Activated T-helper 2 cell treated with anti-CD3 and anti-CD28 coated beads, Interferon-gamma antibody, Interleukin-2, Interleukin-4, amounts not matched to agents 10 μg/mL and 5 μg/mL and 100 μg/mL, durations not matched to agents 14 hours and 24 hours and 36 hours (primary cell): ENCODE measurements at regions not wholly inside any gene's neighbourhood (a gene's known extent, or its start where the extent isn't known, plus 50 kb on each side); places are given as distances from the start of the nearest gene placed in this dataset.

Source experiments
- DNase-seq: peaks from one replicate; pipeline ENCODE4 v3.0.0; 2021; ENCODE audit warnings: low spot score
- H3K27ac Mint-ChIP-seq: one replicate; pipeline ENCODE4 v1.8.0; 2021; ENCODE audit warnings: mixed read lengths
- H3K27me3 Mint-ChIP-seq: one replicate; pipeline ENCODE4 v1.8.0; 2021; ENCODE audit warnings: low read depth, mixed read lengths
- H3K36me3 Mint-ChIP-seq: one replicate; pipeline ENCODE4 v1.8.0; 2021; ENCODE audit warnings: low read depth, mixed read lengths
- H3K4me1 Mint-ChIP-seq: one replicate; pipeline ENCODE4 v1.8.0; 2021; ENCODE audit warnings: low read depth, mixed read lengths
- H3K4me3 Mint-ChIP-seq: one replicate; pipeline ENCODE4 v1.8.0; 2021; ENCODE audit warnings: low read depth, mild to moderate bottlenecking, moderate library complexity, mixed read lengths
- H3K9me3 Mint-ChIP-seq: one replicate; pipeline ENCODE4 v1.8.0; 2021; ENCODE audit warnings: mixed read lengths
- intact Hi-C: fragments of 100-400 bp; cut with micrococcal nuclease; formaldehyde crosslinking; loops from one replicate; pipeline ENCODE4 v1.15.1; 2023

DNA sequence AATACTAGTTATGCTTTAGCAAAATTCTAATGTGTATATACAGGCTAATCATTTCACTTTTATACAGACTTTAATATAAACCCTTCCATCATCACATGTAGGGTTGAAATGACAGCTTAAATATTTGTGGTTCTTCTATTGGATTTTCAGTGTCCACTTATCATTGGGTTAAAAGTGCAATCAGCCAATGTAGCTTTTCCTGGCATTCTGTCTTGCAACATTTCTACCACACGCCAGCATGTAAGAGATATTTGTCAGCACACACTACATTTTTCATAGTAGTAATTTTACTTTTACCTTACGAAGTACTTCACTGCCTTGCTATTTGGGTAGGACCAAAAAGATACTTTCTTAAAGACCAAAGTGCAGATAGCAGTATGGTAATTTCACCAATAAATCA, 252.0 kb downstream of the TBX18 start:
- Mint-ChIP-seq H3K27me3 (no peaks in the 10 kb centered on the region), H3K27ac (no peak overlapping the region), H3K4me3 (no peak overlapping the region), H3K4me1 (no peaks in the 10 kb centered on the region), H3K9me3 (no peaks in the 10 kb centered on the region), H3K36me3 (no peaks in the 10 kb centered on the region)
- intact Hi-C loops, result no loop called here
- no peak for DNase-seq

DNA sequence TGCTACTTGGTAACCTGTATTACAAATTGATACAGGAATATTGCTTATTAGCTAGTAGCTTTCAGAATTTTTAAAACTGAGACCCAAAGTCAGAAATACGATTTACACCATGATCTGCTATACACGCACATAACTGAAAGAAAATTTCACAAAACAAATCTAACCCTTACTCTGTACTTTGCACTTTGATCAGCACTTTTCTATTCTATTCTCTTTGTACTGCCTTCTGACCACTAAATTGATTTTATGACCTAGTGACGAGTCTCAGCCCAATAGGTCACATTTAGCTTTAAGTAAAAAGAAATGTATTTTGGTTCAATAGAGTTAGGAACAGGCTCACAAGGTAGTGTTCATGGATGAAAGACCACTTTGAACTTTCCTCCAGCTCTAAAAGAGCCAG, 252.5 kb downstream of the TBX18 start:
- Mint-ChIP-seq H3K9me3 (no peaks in the 10 kb centered on the region), H3K4me3 (no peak overlapping the region), H3K4me1 (no peaks in the 10 kb centered on the region), H3K27me3 (no peaks in the 10 kb centered on the region), H3K27ac (no peak overlapping the region), H3K36me3 (no peaks in the 10 kb centered on the region)
- DNase-seq, result no peak
- intact Hi-C loops, result no loop called here

DNA sequence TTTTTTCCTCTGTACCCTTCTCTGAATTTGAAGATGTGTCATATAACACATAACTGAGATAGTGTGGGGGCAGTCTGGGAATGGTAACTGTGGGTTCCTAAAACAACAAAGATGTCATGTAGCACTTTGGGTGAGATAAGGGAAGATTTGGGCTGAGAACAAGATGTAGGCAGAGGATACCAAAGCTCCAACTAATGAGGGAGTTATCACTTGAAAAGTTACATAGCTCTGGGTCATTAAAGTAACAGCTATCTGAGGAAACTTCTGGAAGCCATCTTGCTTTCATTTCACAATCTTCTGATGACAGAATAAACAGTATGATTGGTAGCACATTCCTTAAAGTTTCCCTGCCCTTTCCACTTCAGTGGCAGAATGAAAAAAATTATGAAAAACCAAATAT, 255.4 kb downstream of the TBX18 start:
- Mint-ChIP-seq H3K9me3 (peaks cover 3% of the 10 kb centered on the region), H3K4me3 (no peak overlapping the region), H3K27me3 (no peaks in the 10 kb centered on the region), H3K4me1 (no peaks in the 10 kb centered on the region), H3K36me3 (no peaks in the 10 kb centered on the region), H3K27ac (no peak overlapping the region)
- intact Hi-C loops, result no loop called here
- DNase-seq, result no peak

DNA sequence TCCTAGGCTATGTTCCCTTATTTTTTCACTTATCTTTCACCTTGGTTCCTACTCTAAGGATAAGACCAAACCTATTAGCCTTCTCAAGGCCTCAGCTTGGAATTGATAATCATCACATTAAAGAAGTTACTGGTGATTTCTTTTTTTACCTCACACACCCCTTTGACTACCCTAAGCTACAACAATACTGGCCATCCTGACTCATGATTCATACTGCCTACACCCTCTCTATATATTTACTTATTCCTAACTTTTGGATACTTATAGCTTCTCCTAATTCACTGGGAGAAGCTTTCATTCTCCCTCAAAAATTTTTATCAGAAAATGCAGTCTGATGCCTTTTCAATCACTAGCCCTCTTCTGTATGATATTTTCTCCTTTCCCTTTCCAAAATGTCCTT, 256.1 kb downstream of the TBX18 start:
- no peak overlapping the region for H3K27ac Mint-ChIP-seq
- no peaks in the 10 kb centered on the region for H3K36me3 Mint-ChIP-seq
- H3K4me1 Mint-ChIP-seq, result no peaks in the 10 kb centered on the region
- DNase-seq, result no peak
- intact Hi-C loops, result no loop called here
- H3K4me3 Mint-ChIP-seq, result no peak overlapping the region
- peaks cover 3% of the 10 kb centered on the region for H3K9me3 Mint-ChIP-seq
- no peaks in the 10 kb centered on the region for H3K27me3 Mint-ChIP-seq

DNA sequence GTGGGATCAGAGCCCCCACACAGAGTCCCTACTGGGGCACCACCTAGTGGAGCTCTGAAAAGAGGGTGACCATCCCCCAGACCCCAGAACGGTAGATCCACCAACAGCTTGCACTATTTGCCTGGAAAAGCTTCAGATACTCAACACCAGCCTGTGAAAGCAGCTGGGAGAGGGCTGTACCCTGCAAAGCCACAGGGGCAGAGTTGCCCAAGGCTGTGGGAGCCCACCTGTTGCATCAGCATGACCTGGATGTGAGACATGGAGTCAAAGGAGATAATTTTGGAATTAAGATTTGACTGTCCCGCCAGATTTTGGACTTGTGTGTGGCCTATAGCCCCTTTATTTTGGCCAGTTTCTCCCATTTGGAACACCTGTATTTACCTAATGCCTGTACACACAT, 260.4 kb downstream of the TBX18 start:
- H3K27me3 Mint-ChIP-seq, result no peaks in the 10 kb centered on the region
- no peak for DNase-seq
- no peak overlapping the region for H3K4me3 Mint-ChIP-seq
- peaks cover 10% of the 10 kb centered on the region for H3K9me3 Mint-ChIP-seq
- H3K27ac Mint-ChIP-seq, result no peak overlapping the region
- no peaks in the 10 kb centered on the region for H3K36me3 Mint-ChIP-seq
- no peaks in the 10 kb centered on the region for H3K4me1 Mint-ChIP-seq
- intact Hi-C loops, result no loop called here

DNA sequence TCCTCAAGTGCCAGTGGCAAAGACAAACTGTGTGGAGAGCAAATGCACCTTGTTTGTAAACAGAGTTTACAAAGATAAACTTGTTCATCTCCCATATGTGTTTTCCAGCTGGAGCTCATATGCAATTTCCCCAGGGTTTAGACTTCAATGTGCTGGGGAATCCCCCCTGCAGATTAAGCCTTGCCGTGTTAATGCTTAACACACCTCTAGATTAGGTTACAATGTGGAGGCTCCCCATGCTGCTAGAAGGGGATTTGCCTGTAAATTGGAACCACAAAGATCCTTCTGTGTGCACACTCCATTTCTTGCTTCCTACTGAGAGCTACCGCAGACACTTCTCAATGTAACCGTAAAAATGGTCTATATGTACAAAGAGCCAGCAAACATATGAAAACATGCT, 263.1 kb downstream of the TBX18 start:
- intact Hi-C loops, result no loop called here
- H3K27me3 Mint-ChIP-seq, result no peaks in the 10 kb centered on the region
- no peak overlapping the region for H3K27ac Mint-ChIP-seq
- H3K36me3 Mint-ChIP-seq, result no peaks in the 10 kb centered on the region
- H3K4me3 Mint-ChIP-seq, result no peak overlapping the region
- no peaks in the 10 kb centered on the region for H3K4me1 Mint-ChIP-seq
- no peak for DNase-seq
- peaks cover 7% of the 10 kb centered on the region for H3K9me3 Mint-ChIP-seq

DNA sequence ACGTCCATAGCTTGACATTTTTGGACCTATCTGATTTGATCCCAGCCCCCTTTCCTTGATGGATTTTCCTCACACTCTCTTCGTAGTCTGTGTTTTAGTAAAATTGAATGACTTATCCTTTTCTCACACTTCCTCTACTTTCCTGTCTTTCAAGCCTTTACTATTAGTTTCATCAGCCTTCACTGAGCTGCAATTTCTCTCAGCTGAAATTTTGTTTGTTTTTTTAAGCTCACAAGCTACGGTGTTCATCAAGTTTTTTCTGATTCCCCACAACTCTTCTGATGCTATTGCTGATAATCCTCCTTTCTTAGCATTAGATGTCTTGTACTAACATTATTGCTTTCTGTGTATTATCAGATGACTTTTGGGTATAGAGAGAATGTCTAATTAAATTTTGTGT, 263.7 kb downstream of the TBX18 start:
- H3K9me3 Mint-ChIP-seq, result peaks cover 7% of the 10 kb centered on the region
- H3K27ac Mint-ChIP-seq, result no peak overlapping the region
- H3K4me1 Mint-ChIP-seq, result no peaks in the 10 kb centered on the region
- H3K27me3 Mint-ChIP-seq, result no peaks in the 10 kb centered on the region
- no peak for DNase-seq
- H3K36me3 Mint-ChIP-seq, result no peaks in the 10 kb centered on the region
- intact Hi-C loops, result no loop called here
- no peak overlapping the region for H3K4me3 Mint-ChIP-seq

DNA sequence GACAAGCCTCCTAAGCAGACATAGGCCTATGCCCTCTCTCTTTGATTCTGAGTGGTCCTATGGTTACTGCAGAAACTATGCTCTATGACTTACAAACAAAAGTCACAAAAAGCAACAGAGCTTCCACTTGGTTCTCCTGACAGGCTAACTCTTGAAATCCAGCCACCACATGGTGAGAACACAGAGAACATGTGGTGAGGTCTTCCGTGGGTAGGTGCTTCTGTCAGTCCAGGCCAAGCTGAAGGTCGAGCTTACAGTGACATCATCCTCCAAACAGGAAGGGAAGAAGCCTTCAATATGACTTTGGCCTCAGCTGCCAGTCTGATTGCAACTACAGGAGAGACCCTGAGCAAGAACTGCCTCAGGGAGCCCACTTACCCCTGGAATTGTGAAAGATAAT, 265.5 kb downstream of the TBX18 start:
- Mint-ChIP-seq H3K4me1 (no peaks in the 10 kb centered on the region), H3K27me3 (no peaks in the 10 kb centered on the region), H3K9me3 (peaks cover 7% of the 10 kb centered on the region), H3K4me3 (no peak overlapping the region), H3K27ac (no peak overlapping the region), H3K36me3 (no peaks in the 10 kb centered on the region)
- no peak for DNase-seq
- intact Hi-C loops, result no loop called here

DNA sequence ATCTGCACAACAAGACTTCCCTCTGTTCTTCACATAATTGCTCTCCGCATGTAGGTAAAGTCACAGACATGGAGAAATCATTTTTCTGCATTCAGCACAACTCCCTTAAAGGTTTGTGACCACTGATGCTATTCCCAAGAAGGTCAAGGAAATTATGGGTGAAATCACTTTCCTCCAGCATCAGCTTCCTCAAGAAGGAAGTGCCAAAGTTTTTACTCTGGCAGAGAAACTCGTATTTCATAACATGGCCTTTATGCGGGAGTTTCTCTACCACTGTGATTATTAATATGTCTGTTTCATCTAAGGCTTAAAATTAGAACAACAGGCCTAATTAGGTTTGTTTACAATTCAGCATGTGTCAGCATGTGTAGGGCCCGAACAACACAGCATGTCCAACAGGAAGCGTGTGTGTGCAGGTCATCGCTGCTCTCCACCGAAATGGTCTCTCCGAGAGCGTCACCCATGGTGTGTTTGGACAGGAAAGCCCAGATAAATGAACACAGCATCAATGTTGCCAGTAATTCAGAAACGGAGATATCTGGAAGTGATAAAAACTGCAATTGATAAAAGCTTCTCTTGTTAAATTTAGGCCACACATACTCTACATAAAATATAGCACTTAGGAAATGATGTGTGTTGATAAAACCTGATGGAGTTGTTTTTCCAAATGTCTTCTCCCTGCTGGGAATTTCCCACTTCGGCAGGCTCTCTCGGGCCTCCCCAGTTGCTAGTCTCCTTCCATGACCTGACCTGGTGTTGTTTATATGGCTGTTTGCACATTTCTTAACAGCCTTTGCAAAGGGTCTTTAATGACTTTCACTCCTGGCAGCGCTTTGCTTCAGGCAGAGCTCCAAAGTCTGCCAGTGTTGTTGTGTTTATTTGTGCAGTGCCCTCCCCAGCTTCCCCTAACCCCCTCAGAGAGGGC, 265.1 kb upstream of the CEP162 start:
- DNase-seq, result no peak
- Mint-ChIP-seq H3K4me3 (no peak overlapping the region), H3K36me3 (no peaks in the 10 kb centered on the region), H3K9me3 (peaks cover 4% of the 10 kb centered on the region), H3K4me1 (no peaks in the 10 kb centered on the region), H3K27ac (no peak overlapping the region), H3K27me3 (no peaks in the 10 kb centered on the region)
- intact Hi-C loops, result no loop called here

DNA sequence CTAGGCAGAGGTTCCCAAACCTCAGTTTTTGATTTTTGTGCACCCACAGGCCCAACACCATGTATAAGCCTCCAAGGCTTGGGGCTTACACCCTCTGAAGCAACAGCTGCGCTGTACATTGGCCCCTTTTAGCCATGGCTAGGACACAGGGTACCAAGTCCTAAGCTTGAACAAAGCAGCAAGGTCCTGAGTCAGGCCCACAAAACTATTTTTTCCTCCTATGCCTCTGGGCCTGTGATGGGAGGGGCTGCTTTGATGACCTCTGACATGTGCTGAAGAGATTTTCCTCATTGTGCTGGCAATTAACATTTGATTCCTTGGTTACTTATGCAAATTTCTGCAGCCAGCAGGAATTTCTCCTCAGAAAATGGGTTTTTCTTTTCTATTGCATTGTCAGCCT, 262.2 kb upstream of the CEP162 start:
- intact Hi-C loops, result no loop called here
- Mint-ChIP-seq H3K27ac (no peak overlapping the region), H3K4me1 (no peaks in the 10 kb centered on the region), H3K36me3 (no peaks in the 10 kb centered on the region), H3K9me3 (peaks cover 4% of the 10 kb centered on the region), H3K27me3 (no peaks in the 10 kb centered on the region), H3K4me3 (no peak overlapping the region)
- DNase-seq, result no peak

DNA sequence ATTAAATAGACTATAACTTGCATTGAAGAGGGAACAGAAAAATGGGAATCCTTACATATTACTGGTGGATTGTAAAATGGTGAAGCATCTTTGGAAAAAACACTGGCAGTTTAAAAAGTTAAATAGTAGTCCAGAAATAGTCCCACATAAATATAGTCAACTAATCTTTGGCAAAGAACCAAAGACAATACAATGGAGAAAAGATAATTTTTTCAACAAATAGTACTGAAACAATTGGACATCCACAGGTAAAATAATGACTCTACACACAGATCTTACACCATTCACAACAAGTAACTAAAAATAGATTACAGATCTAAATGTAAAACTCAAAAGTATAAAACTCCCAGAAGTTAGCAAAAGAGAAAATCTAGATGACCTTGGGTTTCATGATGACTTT, 259.1 kb upstream of the CEP162 start:
- Mint-ChIP-seq H3K9me3 (peaks cover 4% of the 10 kb centered on the region), H3K27ac (no peak overlapping the region), H3K36me3 (no peaks in the 10 kb centered on the region), H3K27me3 (no peaks in the 10 kb centered on the region), H3K4me3 (no peak overlapping the region), H3K4me1 (no peaks in the 10 kb centered on the region)
- intact Hi-C loops, result no loop called here
- DNase-seq, result no peak

DNA sequence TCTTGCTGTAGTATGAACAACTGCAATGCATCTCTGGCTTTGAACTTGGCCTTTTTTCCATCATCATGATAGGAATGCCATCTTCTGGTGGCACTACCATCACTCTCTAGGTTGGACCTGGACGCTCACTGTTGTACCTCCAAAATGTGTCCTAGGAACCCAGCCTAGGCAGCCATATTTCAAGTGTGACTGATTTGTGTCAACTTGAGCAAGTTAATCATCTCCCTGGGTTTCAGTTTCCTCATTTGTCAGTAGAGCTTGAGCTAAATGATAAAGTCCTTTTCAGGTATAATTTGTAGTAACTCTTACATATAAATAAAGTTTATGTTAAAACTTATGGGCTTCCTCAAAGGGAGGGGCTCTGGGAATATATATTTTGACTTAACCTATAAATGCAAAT, 241.7 kb upstream of the CEP162 start:
- Mint-ChIP-seq H3K4me1 (no peaks in the 10 kb centered on the region), H3K4me3 (no peak overlapping the region), H3K9me3 (no peaks in the 10 kb centered on the region), H3K27me3 (no peaks in the 10 kb centered on the region), H3K36me3 (no peaks in the 10 kb centered on the region), H3K27ac (no peak overlapping the region)
- intact Hi-C loops, result no loop called here
- DNase-seq, result no peak

DNA sequence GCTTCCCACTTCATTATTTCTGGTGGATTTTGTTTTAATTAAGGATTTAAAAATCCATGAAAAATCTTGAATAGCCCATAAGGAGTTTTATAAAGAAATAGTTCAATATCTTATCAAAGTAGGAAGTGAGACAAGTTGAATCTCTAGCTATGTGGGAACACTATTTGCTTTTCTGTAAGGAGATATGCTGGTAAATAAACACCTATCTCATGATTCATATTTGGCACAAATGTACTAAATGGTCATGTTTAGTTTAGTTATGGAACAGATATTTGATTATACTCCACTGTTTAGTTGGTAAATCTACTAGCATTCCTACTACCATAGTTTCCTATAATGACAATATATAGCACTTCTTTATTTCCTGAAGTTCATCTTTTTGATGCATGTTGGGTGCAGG, 239.9 kb upstream of the CEP162 start:
- Mint-ChIP-seq H3K4me1 (no peaks in the 10 kb centered on the region), H3K27ac (no peak overlapping the region), H3K4me3 (no peak overlapping the region), H3K27me3 (no peaks in the 10 kb centered on the region), H3K9me3 (no peaks in the 10 kb centered on the region), H3K36me3 (no peaks in the 10 kb centered on the region)
- no peak for DNase-seq
- intact Hi-C loops, result no loop called here

DNA sequence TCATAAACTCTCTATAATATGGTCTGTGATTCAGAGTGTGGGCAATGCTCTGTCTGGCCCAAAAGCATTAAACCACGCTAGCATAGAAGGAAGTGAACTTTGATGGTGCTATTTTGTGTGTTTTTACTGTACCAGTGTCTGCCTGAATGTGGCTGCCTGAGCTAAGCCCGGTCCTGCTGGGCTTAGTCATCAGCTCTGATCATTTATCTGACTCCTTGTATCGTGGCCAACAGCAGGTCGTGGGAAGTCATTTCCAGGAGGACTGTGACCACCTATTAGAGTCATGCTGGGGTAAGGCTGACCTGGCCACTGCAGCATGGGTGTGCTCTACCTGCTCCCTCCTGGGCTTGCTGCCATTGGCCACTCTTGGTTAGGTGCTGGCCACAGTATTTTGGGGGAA, 239.1 kb upstream of the CEP162 start:
- no peaks in the 10 kb centered on the region for H3K36me3 Mint-ChIP-seq
- intact Hi-C loops, result no loop called here
- no peaks in the 10 kb centered on the region for H3K9me3 Mint-ChIP-seq
- no peaks in the 10 kb centered on the region for H3K27me3 Mint-ChIP-seq
- H3K27ac Mint-ChIP-seq, result no peak overlapping the region
- DNase-seq, result no peak
- no peak overlapping the region for H3K4me3 Mint-ChIP-seq
- no peaks in the 10 kb centered on the region for H3K4me1 Mint-ChIP-seq
